ENCODE measurements at regions not wholly inside any gene's neighbourhood (a gene's known extent, or its start where the extent isn't known, plus 50 kb on each side); places are given as distances from the start of the nearest gene placed in this dataset.

DNA sequence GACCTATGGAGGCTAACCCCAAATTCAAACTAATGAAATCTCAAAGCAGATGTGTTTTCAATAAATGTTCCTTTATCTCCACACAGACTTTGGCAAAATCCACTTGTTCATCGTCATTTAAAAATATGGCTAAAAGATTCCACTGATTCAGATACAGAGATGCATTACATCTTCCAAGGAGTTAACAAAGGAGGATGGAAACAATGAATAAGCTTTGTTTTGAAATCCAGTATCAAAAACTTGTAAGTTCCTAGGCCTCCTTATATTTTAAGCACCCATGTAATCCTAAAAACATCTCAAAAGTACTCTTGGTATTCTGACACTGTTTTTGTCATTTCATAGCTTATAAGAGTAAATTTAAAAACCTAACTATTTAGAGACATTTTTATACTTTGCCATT, 345.6 kb upstream of the ACTBL2 start:
- DNase-seq = no peak

DNA sequence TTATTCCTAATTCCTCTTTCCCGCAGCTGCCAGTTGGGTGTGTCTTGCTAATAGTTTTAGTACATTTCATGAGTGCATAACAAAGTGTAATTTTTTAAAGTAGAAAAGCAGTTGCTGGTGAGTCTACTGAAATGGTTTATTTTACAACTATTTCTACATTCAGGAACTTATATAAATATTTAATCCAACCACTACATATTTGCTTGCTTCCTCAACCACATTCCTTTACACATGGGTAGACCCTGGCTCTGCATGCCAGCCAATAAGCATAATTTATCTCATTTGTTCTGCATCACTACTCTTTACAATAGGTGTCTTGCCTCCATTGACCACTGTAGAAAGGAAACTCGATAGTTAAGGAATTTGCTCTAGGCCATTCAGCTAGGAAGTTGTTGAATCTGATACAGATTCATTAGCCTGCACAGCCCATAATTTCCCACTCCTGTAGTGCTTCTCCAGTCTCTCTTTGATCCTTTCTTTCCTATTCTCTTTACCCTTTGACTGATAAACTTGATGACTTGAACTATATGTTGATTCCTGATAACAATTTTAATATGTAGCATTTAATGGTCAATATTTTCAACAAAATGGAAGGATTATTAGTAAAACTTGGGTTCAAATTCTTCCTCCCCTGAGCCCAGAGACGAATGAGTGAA, 342.5 kb upstream of the ACTBL2 start:
- DNase-seq = no peak

DNA sequence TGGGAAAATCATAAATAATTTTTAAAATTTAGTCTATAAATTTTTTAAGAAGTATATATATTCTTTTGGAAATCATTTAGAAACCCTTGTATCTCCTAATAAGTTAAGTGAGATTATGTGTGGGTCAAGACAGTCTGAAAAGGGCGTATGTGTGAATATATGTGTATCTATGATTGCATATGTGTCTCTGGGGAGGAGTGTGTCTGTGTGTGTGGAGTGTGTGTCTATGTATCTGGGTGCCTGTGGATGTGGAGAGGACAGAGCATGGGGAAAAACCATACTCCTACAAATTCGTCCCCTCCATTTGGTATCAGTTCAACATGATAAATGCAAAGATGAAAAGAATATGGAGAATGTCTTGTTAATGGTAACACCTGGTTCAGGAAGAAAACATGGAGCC, 342.0 kb upstream of the ACTBL2 start:
- no peak for DNase-seq

DNA sequence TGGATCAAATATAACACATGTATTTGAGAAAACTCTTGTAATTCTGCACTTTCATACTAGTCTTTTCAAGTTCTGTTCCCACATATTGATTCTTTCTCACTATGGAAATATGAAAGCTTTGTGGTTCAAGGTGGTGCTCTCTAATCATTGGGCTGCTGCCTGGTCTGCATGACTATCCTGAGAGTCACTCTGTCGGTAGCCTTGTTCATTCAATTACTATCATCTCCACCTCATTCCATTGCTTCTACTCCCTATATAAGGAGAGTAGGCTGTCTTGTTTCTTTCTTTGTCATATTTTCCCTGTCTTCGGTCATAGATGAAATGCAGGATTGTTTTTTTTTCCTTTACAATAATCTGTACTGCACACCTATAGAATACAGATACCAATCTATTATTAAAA, 341.4 kb upstream of the ACTBL2 start:
- no peak for DNase-seq

DNA sequence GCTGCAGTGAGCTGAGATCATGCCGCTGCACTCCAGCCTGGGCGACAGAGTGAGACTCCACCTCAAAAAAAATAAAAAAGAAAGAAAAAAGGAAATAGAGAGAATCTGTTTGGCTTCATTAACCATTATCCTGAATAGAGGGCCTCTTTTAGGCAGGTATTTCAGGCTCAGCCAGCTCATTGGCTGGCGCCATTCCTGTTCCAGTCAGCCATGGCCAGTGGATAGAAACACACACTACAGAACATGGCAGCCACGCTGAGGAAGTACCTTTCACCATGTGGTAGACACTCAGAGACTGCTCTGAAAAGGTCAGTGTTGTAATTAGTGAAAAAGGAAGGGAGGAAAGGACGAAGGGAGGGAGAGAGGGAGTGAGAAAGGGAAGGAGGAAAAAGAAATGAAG, 340.0 kb upstream of the ACTBL2 start:
- DNase-seq = no peak

DNA sequence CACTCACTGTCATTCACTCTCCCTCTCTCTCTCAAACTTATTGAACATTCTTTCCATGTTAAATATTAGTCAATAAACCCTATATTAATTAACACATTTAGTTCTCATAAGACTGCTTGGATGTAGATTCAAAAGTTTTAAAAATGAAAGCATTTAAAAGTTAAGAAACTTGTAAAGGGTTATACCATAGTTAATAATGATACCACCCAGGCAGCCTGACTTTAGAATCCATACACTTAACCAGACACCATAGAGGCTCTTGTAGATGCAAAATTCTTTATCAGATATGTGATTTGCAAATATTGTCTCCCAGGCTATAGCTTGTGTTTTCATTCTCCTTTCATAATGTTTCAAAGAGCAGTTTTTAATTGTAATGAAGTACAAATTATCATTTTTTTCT, 335.8 kb upstream of the ACTBL2 start:
- no peak for DNase-seq

DNA sequence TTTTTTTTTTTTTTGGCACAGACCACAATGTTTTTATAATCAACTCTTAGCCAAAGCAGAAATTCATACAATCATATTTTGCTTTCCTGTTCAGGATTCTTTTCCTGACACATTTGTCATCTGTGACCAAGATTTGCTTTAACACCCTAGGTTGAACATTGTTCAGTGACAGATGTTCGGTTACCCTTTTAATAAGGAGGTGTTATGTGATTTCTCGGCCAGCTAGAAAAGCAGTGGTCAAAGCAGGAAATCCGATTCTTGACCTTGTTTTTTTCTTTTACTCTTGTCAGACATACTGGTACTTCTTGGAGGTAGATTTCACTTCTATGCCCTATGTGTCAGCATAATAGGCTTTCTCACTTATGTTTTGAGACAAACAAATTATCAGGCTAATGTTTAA, 335.3 kb upstream of the ACTBL2 start:
- DNase-seq = no peak

DNA sequence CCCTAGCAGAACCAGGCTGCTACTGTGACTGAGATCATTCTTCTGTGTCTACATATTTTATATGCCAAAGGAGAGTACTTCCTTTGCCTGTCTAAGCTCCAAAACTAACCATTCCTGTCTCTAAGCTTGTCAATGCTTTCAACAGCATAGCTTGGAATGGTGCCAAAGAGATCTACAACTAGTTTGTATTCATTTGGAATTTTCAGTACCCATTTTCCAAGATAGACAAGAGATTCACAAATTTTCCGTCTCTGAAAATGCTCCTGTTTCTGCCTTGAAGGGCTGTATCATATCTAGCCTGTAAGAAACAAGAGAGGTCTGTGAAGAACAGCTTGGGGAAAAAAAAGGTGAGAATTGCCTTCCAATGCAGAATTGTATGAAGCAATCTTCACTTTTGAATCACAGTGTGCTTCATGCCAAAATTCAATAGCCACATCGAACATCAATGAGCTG, 334.4 kb upstream of the ACTBL2 start:
- DNase-seq = no peak

DNA sequence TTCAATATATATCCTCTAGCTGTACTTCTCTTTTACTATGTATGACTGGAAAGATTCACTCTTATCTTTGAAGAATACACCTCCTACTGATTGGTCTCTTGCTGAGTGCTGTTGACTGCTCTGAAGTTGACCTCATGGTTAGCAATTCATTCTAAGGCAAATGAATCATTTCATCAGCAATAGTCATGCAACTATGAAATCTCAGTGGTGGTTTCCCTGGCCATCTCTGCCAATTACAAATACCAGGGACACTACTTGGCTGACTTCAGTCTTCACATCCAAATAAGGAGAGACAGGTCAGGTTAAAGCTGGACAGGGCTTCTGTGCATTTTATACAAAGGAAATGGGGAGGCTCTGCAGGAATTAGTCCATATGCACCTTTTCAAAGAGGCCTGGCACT, 333.5 kb upstream of the ACTBL2 start:
- DNase-seq = no peak

DNA sequence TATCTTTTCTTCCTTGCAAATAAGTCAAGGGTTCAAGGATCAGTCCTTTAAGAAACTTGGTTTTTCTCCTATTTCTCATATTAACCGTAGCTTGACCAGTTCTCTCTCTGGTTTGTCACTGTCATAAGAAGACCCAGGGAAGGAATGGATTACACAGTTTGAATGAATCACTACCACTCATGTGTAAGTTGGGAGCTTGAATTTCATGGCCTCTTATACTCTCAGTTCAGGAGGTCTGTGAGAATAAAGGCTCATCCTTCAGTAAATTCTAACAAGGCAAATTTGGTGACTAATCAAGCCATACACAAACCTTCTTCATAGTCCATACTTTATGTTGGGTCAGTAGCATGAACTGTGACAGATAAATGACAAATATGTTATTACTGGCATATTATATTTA, 323.1 kb upstream of the ACTBL2 start:
- no peak for DNase-seq

DNA sequence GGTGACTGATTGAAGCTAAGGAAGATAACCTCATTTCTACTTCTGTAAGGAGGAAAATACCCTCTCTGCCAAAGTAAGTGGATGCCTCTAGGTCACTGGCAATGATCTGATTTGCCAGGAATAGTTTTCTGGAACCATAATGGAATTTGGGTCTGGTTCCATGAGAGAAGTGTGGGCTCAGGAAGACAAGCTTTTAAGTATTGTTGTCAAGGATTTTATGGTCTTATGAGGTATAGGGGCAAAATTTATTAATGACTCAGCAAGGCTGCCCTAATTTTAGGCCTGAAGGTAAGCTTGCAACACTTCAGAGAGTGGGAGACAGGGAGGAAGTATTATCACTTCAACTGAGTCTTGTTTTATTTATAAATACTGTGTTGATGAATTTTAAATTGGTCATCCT, 322.6 kb upstream of the ACTBL2 start:
- DNase-seq = no peak

DNA sequence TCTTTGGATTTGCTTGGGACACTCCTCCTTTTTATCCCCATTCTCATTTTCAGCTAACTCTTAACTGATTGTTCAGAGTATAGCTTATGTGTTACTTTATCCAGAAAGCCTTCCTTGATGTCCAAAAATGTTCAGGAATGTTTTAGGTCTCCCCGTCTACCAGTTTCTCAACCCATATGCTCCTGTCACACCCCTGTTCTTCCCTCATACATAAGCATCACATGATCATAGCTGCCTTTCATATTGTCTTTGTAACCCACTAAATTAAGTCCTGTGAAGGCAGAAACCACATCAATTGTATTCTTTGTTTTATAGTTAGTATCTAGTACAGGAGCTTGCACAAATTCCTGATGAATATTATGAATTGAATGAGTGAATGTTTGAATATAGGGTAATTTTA, 321.9 kb upstream of the ACTBL2 start:
- DNase-seq = no peak

DNA sequence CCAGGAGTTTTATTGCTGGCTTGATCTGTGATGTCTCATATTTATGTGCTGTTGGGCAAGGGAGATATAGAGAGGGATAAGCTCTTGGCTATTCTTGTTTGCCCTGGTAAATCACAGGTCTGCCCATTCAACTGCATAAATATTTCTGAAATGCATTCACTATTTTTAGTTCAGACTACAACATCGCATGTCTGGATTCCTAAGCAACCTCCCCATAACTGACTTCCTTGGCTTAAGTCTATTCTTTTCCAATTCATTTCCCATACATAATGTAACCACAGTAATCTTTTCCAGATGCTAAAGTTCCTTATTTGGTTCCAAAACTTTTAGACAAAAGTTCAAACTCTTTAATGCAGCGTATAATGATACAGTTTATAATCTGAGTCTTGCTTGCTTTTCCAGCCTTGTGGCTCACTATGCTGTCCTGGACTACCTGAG, 321.4 kb upstream of the ACTBL2 start:
- DNase-seq = no peak

DNA sequence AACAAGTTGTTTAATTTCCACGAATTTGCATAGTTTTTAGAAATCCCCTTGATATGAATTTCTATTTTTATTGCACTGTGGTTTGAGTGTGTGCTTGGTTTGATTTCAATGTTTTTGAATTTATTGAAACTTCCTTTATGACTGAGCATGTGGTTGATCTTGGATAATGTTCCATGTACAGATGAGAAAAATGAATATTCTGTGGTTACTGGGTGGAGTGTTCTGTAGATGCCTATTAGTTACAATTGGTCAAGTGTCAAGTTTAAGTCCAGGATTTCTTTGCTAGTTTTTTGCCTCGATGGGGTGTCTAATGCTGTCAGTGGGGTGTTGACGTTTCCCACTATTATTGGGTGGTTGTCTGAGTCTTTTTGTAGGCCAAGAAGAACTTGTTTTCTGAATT, 319.5 kb upstream of the ACTBL2 start:
- DNase-seq = no peak

DNA sequence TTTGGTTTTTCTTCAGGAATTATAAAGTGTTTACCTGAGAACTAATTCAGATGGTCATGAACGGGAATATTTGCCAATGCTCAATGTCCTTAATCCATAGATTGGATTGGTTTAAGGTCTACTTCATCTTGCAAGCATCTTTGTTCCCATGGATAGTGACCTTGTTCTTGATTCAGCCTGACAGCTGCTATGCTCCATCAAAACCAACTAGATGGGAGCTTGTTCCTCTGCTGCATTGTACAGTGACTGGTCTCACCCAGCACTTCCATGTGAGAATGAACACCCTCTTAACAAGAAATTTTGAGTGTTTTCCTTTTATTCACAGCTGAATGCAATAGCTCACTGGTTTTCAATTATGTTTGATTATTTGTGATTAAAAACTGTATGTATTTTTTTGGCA, 312.6 kb upstream of the ACTBL2 start:
- DNase-seq = no peak

DNA sequence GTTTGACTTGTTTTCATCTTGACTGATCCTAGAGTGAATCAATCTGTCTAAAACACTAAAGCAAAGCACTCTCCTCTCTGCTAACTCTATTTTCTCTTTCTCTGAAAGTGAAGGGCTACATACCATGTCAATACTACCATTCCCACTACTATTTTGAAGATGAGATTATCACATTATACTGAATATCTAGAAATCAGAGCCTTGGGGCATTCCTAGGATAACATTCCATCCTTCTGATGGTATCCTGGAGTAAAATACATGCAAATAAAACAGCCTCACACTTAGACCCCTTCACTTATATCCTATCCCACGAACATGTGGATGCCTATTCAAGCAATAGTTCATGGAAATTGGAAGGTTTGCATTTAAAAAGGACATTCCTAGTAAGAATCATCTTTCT, 309.3 kb upstream of the ACTBL2 start:
- DNase-seq = no peak

DNA sequence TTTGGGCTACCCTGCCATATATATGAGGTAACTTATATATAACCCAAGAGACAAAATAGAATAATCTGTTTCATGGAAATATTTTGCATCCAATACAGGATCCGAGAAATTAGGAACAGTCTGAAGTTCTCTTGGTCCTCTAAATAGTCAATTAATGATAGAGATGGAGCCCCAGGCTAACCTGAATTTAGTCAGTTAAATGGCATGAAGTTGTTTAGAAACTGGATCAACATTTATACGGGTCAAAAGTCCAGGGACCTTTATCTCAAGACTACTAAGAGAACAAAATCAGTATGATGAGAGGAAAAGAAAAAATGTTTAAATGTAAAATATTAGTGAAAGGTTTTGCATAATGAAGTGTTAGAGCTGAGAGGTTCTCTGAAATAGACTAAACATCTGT, 303.3 kb upstream of the ACTBL2 start:
- DNase-seq = no peak

DNA sequence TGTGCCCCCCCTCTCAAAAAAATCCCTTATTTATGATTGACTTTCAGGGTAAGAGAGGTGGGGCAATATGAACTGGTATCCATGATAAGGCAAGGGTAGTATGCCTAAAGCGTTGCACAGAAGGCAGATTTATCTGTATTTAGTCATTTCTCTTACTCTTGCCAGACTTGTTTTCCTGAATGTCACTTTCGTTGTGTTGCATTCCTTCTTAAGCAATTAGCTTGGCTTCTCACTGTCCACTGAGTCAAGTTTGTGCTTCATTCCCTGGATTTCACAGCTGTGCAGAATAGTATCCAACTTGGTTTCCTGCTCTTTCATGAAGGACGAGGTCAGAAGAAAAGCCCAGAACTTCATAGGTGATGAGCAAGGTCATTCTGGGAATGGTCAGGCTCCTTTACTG, 301.5 kb upstream of the ACTBL2 start:
- DNase-seq = no peak

DNA sequence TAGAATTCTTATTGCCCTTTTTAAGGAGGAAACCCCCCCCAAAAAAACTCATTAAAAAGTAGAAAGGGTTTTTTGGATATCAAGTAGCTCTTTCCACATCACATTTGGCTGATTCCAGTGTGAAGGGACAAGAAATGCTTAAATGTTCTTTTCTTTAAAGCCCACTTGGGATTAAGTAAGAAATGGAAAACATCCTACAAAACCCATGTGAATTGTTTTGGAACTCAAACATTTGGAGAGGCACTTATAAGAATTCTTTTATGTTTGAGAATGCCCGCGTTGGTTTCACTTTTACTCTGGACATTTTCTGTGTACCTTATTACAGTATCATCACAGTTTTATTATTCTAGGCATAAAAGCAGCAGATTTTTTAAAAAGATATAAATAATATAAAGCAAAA, 301.1 kb upstream of the ACTBL2 start:
- no peak for DNase-seq

DNA sequence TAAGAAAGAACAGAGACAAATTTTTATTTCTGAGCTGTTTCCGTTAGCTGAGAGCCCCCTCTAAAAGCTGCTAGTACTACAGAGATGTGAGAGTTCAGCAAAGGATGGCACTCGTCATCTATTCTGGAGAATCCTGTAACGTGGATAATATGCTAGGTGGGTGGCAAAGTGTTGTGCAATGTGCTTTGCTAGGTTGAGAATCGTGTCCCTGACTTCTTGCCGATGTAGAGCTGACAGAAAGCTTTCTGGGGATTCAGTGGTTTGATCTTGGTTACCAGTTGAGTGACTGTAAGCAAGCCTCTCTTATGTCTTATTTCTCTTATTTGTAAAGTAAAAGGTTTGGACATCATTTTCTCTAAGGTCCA, 298.3 kb upstream of the ACTBL2 start:
- no peak for DNase-seq

DNA sequence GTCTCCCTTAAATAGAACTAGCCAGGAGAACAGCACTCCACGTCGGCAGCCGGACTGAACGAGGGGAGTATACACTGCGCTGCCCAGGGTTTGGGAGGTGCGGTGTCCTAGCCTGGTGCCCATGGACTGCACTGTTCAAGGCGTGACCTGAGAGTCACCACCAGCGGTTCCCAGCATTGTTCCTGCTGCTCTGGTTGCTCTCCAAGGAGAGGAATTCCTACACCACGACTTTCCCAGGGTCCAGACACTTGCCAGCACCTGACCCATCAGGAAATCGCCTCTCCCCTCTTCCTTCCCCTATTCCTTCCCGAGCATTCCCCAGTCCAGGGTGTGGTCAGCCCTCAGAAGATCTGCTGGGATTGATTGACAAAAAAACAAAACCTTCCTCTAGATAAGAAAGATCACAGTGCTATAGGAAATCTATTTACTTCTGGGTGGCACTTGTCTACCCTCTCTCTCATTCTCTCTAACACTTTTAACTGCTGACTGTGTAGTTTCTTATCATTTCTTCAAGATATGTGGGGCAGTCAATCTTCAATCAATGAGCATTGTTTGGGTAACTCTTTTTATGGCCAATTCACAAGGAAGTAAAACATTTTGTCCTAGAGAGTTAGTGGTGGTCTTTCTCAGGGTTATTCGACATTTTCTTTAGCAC, 297.8 kb upstream of the ACTBL2 start:
- DNase-seq = no peak

DNA sequence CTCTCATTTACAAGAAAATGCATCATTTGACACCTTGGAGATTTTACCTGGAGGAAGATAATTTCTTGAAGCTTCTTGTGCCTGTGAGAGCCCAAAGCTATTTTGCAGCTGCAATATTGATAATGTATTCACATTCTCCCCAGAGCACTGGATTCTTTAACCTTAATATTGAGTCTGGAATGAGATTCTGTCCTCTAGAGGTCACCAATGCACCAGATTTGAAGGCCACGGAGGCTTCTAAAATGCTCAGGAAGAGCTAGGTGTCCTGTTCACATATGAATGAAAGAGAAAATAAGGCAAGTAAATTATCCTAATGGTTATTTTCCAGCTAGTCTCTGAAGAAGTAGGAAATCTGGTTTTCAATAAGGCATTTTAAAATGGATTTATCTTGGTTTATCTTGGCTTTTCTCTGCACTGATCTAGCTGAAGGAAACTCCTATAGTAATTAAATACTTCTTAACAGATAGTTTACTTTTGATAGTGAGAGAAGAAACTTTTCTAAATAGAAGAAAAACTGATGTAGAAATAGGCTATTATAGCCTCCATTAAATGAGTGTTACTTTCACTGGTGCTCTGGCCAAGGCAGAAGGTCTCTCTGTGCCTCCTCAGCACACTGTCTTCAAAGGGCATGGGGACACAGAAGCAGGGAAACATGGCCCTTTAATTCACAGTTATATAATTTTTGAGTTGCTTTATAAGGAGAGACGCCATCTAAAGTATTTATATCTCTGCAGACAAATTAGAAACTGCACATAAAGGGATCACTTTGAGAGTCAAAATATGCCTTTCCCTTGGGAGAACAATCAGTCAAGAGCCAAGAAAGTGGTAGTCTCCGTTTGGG, 297.0 kb upstream of the ACTBL2 start:
- DNase-seq = no peak

DNA sequence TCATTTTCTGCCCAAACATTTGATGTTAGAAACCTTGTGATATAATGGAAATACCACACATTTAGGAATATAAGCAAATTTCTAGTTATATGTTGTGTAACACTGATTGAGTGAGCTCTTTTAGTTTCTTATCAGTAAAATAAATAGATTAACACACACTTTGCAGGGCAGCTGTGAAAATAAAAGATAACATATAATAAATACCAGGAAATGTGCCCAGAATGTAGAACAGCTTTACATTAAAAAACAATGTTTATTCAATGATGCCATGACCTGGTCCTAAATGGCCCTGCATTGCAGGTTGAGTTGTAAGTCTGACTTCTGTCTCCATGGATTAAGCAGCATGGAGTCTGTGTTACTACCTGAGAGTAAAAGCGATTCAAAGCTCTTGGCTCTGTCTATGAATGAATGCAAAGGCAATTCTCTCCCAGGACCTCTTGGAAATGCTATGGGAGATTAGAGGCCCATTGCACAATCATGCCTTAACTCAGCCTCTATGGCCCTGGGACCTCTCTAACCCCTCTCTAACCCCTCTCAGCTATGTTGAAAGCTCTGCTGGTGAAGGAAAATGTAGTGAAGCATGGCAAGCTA, 296.0 kb upstream of the ACTBL2 start:
- no peak for DNase-seq

DNA sequence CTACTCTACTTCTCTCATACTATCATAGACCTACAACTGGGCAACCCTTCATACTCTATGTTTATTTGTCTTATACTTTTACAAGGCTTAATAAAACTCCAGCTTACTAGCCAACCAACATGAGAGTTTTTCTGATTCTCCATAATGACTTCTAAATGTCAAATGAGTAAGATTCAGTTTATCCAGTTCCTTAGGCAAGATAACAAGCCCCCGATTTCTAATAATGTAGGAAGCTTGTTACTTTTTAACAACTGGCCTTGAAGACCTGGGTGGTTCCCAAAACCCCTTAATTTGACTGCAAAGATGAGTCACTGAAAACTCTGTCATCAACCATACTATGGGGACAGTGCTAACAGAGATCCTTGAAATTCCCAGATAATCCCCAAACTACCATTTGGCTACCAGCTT, 294.6 kb upstream of the ACTBL2 start:
- DNase-seq = no peak

Measured in activated T-cell treated with anti-CD3 and anti-CD28 coated beads for 4 hours (primary cell).